ENCODE measurements at regions not wholly inside any gene's neighbourhood (a gene's known extent, or its start where the extent isn't known, plus 50 kb on each side); places are given as distances from the start of the nearest gene placed in this dataset.

- DNase-seq, result no peak
Measured at GRCh38 chrX:11953615-11954014, 184.7 kb upstream of the FRMPD4 start.

GRCh38 chrX:11954176-11954575, 184.1 kb upstream of the FRMPD4 start:
- no peak for DNase-seq

GRCh38 chrX:11960031-11960430, 178.2 kb upstream of the FRMPD4 start:
- DNase-seq, result no peak

- DNase-seq, result no peak
Measured at GRCh38 chrX:11965436-11965835, 172.8 kb upstream of the FRMPD4 start.

GRCh38 chrX:11967986-11968869, 170.0 kb upstream of the FRMPD4 start:
- DNase-seq, result no peak

- no peak for DNase-seq
Measured at GRCh38 chrX:11968991-11969390, 169.3 kb upstream of the FRMPD4 start.

GRCh38 chrX:11970578-11971359, 167.5 kb upstream of the FRMPD4 start:
- DNase-seq, result no peak

- DNase-seq, result no peak
Measured at GRCh38 chrX:11976663-11977062, 161.6 kb upstream of the FRMPD4 start.

- DNase-seq, result no peak
Measured at GRCh38 chrX:11992271-11992670, 146.0 kb upstream of the FRMPD4 start.

GRCh38 chrX:11995146-11995545, 143.1 kb upstream of the FRMPD4 start:
- DNase-seq, result no peak

GRCh38 chrX:11996810-11997209, 141.5 kb upstream of the FRMPD4 start:
- no peak for DNase-seq

GRCh38 chrX:11998944-11999343, 139.3 kb upstream of the FRMPD4 start:
- no peak for DNase-seq

GRCh38 chrX:12002876-12003275, 135.4 kb upstream of the FRMPD4 start:
- no peak for DNase-seq

GRCh38 chrX:12007881-12008280, 130.4 kb upstream of the FRMPD4 start:
- DNase-seq, result no peak

GRCh38 chrX:12010436-12010835, 127.8 kb upstream of the FRMPD4 start:
- no peak for DNase-seq

- DNase-seq, result no peak
Measured at GRCh38 chrX:12011075-12011474, 127.2 kb upstream of the FRMPD4 start.

- no peak for DNase-seq
Measured at GRCh38 chrX:12013211-12013618, 125.1 kb upstream of the FRMPD4 start.

- DNase-seq, result no peak
Measured at GRCh38 chrX:12021698-12022097, 116.6 kb upstream of the FRMPD4 start.

GRCh38 chrX:12026481-12026880, 111.8 kb upstream of the FRMPD4 start:
- DNase-seq, result no peak

- no peak for DNase-seq
Measured at GRCh38 chrX:12032082-12032481, 106.2 kb upstream of the FRMPD4 start.

GRCh38 chrX:12034741-12035140, 103.5 kb upstream of the FRMPD4 start:
- DNase-seq, result no peak

- no peak for DNase-seq
Measured at GRCh38 chrX:12042615-12043014, 95.7 kb upstream of the FRMPD4 start.

GRCh38 chrX:12052109-12052508, 86.2 kb upstream of the FRMPD4 start:
- DNase-seq, result no peak

GRCh38 chrX:12058087-12058486, 80.2 kb upstream of the FRMPD4 start:
- DNase-seq, result no peak

Data from activated naive CD4-positive, alpha-beta T cell treated with anti-CD3 and anti-CD28 coated beads, Interleukin-2, amount 50 U/mL, for 16 hours (primary cell).